Body of pancreas (tissue), 4 donors: ENCODE measurements at regions not wholly inside any gene's neighbourhood (a gene's known extent, or its start where the extent isn't known, plus 50 kb on each side); places are given as distances from the start of the nearest gene placed in this dataset.

Experiments
- POLR2A ChIP-seq, 3 donors: fragments of 450-650 bp; IDR thresholded peaks; one replicate each; pipeline ENCODE4 v1.6.1; 2016; ENCODE audit warnings: antibody characterized with exemption in 3 of 3, mild to moderate bottlenecking in 2 of 3
- TF ChIP-seq, protein P1 (sequence below), 7 experiments: fragments of 450-650 bp in 4 of 7; fragments of 200-600 bp in 3 of 7; sonication (generic) in 3 of 7; IDR thresholded peaks; one replicate each; pipeline ENCODE4 v1.5.1; 2016 to 2019; ENCODE audit warnings: antibody characterized with exemption in 7 of 7

DNA sequence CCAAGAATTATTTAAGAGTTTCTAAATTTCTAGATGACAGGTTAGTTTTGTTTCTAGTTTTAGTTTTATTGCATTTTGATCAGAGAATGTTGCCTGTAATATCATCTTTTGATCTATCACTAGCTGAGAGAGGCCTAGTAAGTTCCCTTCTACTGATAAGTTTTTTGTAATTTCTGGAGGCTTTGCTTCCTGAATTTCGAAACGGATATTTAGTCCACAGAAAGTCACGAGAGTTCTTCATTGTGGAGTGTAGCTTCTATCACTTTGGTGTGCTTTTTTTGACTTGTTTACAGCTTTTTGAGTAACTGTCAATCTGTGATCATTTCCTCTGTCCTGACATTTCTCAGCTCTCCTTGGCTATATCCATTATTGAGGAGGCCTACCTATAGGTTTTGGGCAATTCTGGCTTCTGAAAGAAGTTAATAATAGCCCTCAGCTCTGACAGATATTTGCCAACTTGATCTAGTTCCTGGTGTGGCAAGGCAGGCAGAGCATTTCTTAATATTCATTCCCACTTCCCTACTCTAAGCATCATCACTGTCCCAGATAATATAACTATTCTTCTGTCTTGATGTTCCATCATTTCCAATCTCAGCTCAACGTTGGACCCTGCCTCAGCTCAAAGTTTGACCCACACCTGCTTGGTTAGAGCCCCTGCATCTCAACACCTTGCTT, 171.3 kb downstream of the BLID start:
- TF ChIP-seq, protein P1, sequence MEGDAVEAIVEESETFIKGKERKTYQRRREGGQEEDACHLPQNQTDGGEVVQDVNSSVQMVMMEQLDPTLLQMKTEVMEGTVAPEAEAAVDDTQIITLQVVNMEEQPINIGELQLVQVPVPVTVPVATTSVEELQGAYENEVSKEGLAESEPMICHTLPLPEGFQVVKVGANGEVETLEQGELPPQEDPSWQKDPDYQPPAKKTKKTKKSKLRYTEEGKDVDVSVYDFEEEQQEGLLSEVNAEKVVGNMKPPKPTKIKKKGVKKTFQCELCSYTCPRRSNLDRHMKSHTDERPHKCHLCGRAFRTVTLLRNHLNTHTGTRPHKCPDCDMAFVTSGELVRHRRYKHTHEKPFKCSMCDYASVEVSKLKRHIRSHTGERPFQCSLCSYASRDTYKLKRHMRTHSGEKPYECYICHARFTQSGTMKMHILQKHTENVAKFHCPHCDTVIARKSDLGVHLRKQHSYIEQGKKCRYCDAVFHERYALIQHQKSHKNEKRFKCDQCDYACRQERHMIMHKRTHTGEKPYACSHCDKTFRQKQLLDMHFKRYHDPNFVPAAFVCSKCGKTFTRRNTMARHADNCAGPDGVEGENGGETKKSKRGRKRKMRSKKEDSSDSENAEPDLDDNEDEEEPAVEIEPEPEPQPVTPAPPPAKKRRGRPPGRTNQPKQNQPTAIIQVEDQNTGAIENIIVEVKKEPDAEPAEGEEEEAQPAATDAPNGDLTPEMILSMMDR (IDR thresholded peaks at IDR 0.05), result no peak
- no peak for TF ChIP-seq POLR2A (IDR thresholded peaks at IDR 0.05)
